Heart right ventricle (tissue), 16 donors: ENCODE measurements at regions not wholly inside any gene's neighbourhood (a gene's known extent, or its start where the extent isn't known, plus 50 kb on each side); places are given as distances from the start of the nearest gene placed in this dataset.
"Not testable (repeated sequence)": the region's sequence is repeated elsewhere in the genome, so short reads cannot be mapped to it uniquely, and the experiment has no call there.

Experiments used
- ATAC-seq, 8 donors: fragments of 200-7000 bp; cut with Tn5 transposase; one replicate each; pipeline ENCODE4 v1.9.1; 2020; ENCODE audit warnings: mild to moderate bottlenecking in 8 of 8, moderate library complexity in 8 of 8, moderate number of reproducible peaks in 1 of 8
- DNase-seq, 2 donors: peaks; one replicate each; pipeline ENCODE4 v3.0.0-alpha.2; 2020
- H3K27ac ChIP-seq, 10 donors: fragments of 200-600 bp; sonication (generic) in 2 of 10; one replicate each; pipeline versions ENCODE4 v1.5.0 to v1.8.0; 2020 to 2022; ENCODE audit warnings: mild to moderate bottlenecking in 3 of 10
- H3K27me3 ChIP-seq, 7 donors: fragments of 200-600 bp; one replicate each; pipeline ENCODE4 v1.8.0; 2021 to 2022; ENCODE audit warnings: mild to moderate bottlenecking in 2 of 7
- H3K36me3 ChIP-seq, 9 donors: fragments of 200-600 bp; sonication (generic) in 1 of 9; one replicate each; pipeline versions ENCODE4 v1.5.0 to v1.8.0; 2020 to 2022; ENCODE audit warnings: mild to moderate bottlenecking in 2 of 9
- H3K4me1 ChIP-seq, 9 donors: fragments of 200-600 bp; sonication (generic) in 1 of 9; one replicate each; pipeline versions ENCODE4 v1.5.0 to v1.8.0; 2020 to 2022; ENCODE audit warnings: mild to moderate bottlenecking in 4 of 9
- H3K4me3 ChIP-seq, 10 donors: fragments of 200-600 bp; sonication (generic) in 2 of 10; one replicate each; pipeline versions ENCODE4 v1.5.0 to v1.8.0; 2020 to 2022; ENCODE audit warnings: mild to moderate bottlenecking in 7 of 10, moderate library complexity in 2 of 10
- H3K9me3 ChIP-seq, 11 donors: fragments of 200-600 bp in 10 of 11; sonication (generic) in 2 of 11; one replicate each; pipeline versions ENCODE4 v1.5.0 to v1.8.0; 2013 to 2022; ENCODE audit warnings: mild to moderate bottlenecking in 2 of 11, control low read depth in 1 of 11, moderate library complexity in 1 of 11
- CTCF ChIP-seq, 9 donors: fragments of 200-600 bp; sonication (generic) in 2 of 9; IDR thresholded peaks; one replicate each; pipeline versions ENCODE4 v1.5.0 to v1.8.0; 2021 to 2022; ENCODE audit warnings: antibody characterized with exemption in 9 of 9, mild to moderate bottlenecking in 5 of 9, moderate library complexity in 1 of 9
- WGBS, 2 donors: extraction: QIAGEN DNeasy Blood & Tissue Kit; methylation state at CpG; one replicate each; pipeline ENCODE4 v1.1.7; 2013; ENCODE audit warnings: inconsistent platforms in 1 of 2; 5-methylcytosine and 5-hydroxymethylcytosine counted together
- intact Hi-C, 10 donors: fragments of 100-400 bp; cut with DNase I; formaldehyde crosslinking; loops; one replicate each; pipeline versions ENCODE4 v1.11.1 to v1.14.2; 2022
- donor health status: Arrhythmogenic right ventricular cardiomyopathy.
- donor health status: ischemic (EF 13 %, LVEDD 7.1; RV severe dilation, severe dysfunction).
- donor health status: healthy with polysubstance abuse.
- donor health status: DM: no; HTN: yes; CAD: no.
- donor health status: DM: no; HTN: no; CAD: no.
- donor health status: ischemic (EF 25% LVEDD 6.9; RV normal size, moderate dysfunction).
- donor health status: ischemic (EF 25% LVEDD 5.7; RV mildly dilated, moderate dysfunction).
- donor health status: healthy.
- donor health status: DM: yes; HTN: yes; CAD: no.
- donor health status: Ischemic cardiomyopathy.
- donor health status: ischemic (EF 35%, LVEDD 5.7; RV mildly dilated, moderate dysfunction).
- donor health status: nonischemic (EF 11% LVEDD 7.7; RV severe dilation, severe dysfunction).
- donor health status: DM: yes; HTN: yes; CAD: no.
- donor health status: PGD.
- donor health status: ischemic (EF 29% LVEDD 5.4; RV normal size, mild dysfunction).
- donor health status: nonischemic (EF 23%, LVEDD 6.1; RV moderate dilation, normal function).

- Histone ChIP-seq H3K27ac (no peak overlapping the region), H3K36me3 (no peaks in the 10 kb centered on the region), H3K4me3 (no peak overlapping the region), H3K9me3 (peaks cover 0 to 10% (median 0%) of the 10 kb centered on the region in 11 donors), H3K4me1 (no peaks in the 10 kb centered on the region), H3K27me3 (no peaks in the 10 kb centered on the region)
- WGBS, 2 donors, result 73 to 81% methylated on average over 7 of the region's 7 CpGs
- intact Hi-C loops, result loop anchor here in 1 of 10 donors (2.0 kb wide), 1 partner anchor 39 kb away; no protein-coding TSS in a partner anchor
- no peak for ATAC-seq
- no peak for DNase-seq
- no peak for TF ChIP-seq CTCF (IDR thresholded peaks at IDR 0.05)
Measured at GRCh38 chr6:67687396-67687795, 947.7 kb upstream of the ADGRB3 start.

- H3K4me1 ChIP-seq, ATAC-seq, H3K4me3 ChIP-seq, DNase-seq, H3K36me3 ChIP-seq, H3K27ac ChIP-seq, H3K27me3 ChIP-seq: not testable (repeated sequence)
- intact Hi-C loops, result loop anchor here in 1 of 10 donors (2.0 kb wide), 1 partner anchor 37 kb away; no protein-coding TSS in a partner anchor
- WGBS, 2 donors, result 86 to 100% methylated on average over 1 of the region's 1 CpG
- H3K9me3 ChIP-seq, result peaks cover 0 to 10% (median 0%) of the 10 kb centered on the region in 11 donors
Measured at GRCh38 chr6:67686225-67686624, 948.9 kb upstream of the ADGRB3 start.

- no peak overlapping the region for H3K4me3 ChIP-seq
- H3K27me3 ChIP-seq, result no peaks in the 10 kb centered on the region
- no peak overlapping the region for H3K27ac ChIP-seq
- ATAC-seq (no peak), DNase-seq (no peak)
- H3K4me1 ChIP-seq, result no peaks in the 10 kb centered on the region
- H3K36me3 ChIP-seq, result no peaks in the 10 kb centered on the region
- WGBS, 2 donors, result 61 to 76% methylated on average over 1 of the region's 1 CpG
- intact Hi-C loops, result no loop called here
- H3K9me3 ChIP-seq, result peaks cover 0 to 15% (median 0%) of the 10 kb centered on the region in 11 donors
- no peak for TF ChIP-seq CTCF (IDR thresholded peaks at IDR 0.05)
Measured at GRCh38 chr6:67683960-67684359, 951.1 kb upstream of the ADGRB3 start.

- Histone ChIP-seq H3K27ac (no peak overlapping the region), H3K27me3 (no peaks in the 10 kb centered on the region), H3K9me3 (peaks cover 0 to 12% (median 0%) of the 10 kb centered on the region in 11 donors), H3K4me3 (no peak overlapping the region), H3K36me3 (no peaks in the 10 kb centered on the region), H3K4me1 (no peaks in the 10 kb centered on the region)
- no peak for TF ChIP-seq CTCF (IDR thresholded peaks at IDR 0.05)
- WGBS, 2 donors, result 71 to 79% methylated on average over 2 of the region's 2 CpGs
- intact Hi-C loops, result no loop called here
- DNase-seq (no peak), ATAC-seq (no peak)
Measured at GRCh38 chr6:67680297-67680932, 954.7 kb upstream of the ADGRB3 start.

- no peak for TF ChIP-seq CTCF (IDR thresholded peaks at IDR 0.05)
Measured at GRCh38 chr6:67679566-67680296, 955.4 kb upstream of the ADGRB3 start.

More at GRCh38 chr6:67679566-67680296, 955.4 kb upstream of the ADGRB3 start:
- no peaks in the 10 kb centered on the region for H3K36me3 ChIP-seq
- intact Hi-C loops, result no loop called here
- 73 to 77% methylated on average over 3 of the region's 3 CpGs for WGBS, 2 donors
- H3K4me1 ChIP-seq, result no peaks in the 10 kb centered on the region
- ATAC-seq (no peak), DNase-seq (no peak)
- no peak overlapping the region for H3K4me3 ChIP-seq
- H3K9me3 ChIP-seq, result peaks cover 0 to 19% (median under 1%) of the 10 kb centered on the region in 11 donors
- H3K27ac ChIP-seq, result no peak overlapping the region
- H3K27me3 ChIP-seq, result no peaks in the 10 kb centered on the region
